CD14-positive monocyte (primary cell): ENCODE measurements at regions not wholly inside any gene's neighbourhood (a gene's known extent, or its start where the extent isn't known, plus 50 kb on each side); places are given as distances from the start of the nearest gene placed in this dataset.

Experiments used
- DNase-seq, 3 donors: peaks; one replicate each; pipeline ENCODE4 v3.0.0-alpha.2; 2011 to 2022
- H2AFZ ChIP-seq: 2 replicates; pipeline ENCODE4 v1.6.0; 2012; ENCODE audit warnings: mild to moderate bottlenecking, low read depth, low read length, inconsistent platforms; ENCODE audit not compliant: insufficient read depth, poor library complexity, severe bottlenecking
- H3K27ac ChIP-seq, 2 donors: 1 replicate in 1 of 2; 2 replicates in 1 of 2; pipeline ENCODE4 v1.5.1; 2012 to 2013; ENCODE audit warnings: low read length in 2 of 2, control low read depth in 1 of 2, inconsistent platforms in 1 of 2, low read depth in 1 of 2, mild to moderate bottlenecking in 1 of 2
- H3K27me3 ChIP-seq, 2 donors: one replicate each; pipeline versions ENCODE4 v1.6.0 to v1.6.1; 2011 to 2013; ENCODE audit warnings: low read length in 2 of 2; ENCODE audit not compliant: control insufficient read depth in 2 of 2, insufficient read depth in 2 of 2
- H3K36me3 ChIP-seq, 2 donors: replicated peaks in 1 of 2; 1 replicate in 1 of 2; 2 replicates in 1 of 2; pipeline versions ENCODE4 v1.5.1 to v1.6.1; 2012 to 2013; ENCODE audit warnings: low read length in 2 of 2, control low read depth in 1 of 2, inconsistent platforms in 1 of 2, mild to moderate bottlenecking in 1 of 2; ENCODE audit not compliant: insufficient read depth in 2 of 2, control insufficient read depth in 1 of 2
- H3K4me1 ChIP-seq, 2 donors: 1 replicate in 1 of 2; 2 replicates in 1 of 2; pipeline versions ENCODE4 v1.5.1 to v1.6.1; 2012 to 2013; ENCODE audit warnings: low read length in 2 of 2, control low read depth in 1 of 2, inconsistent platforms in 1 of 2, mild to moderate bottlenecking in 1 of 2, moderate library complexity in 1 of 2; ENCODE audit not compliant: insufficient read depth in 2 of 2, control insufficient read depth in 1 of 2
- H3K4me2 ChIP-seq: replicated peaks from 2 replicates; pipeline ENCODE3; 2012; ENCODE audit warnings: low read length, moderate library complexity, mild to moderate bottlenecking; ENCODE audit not compliant: poor library complexity, severe bottlenecking; ENCODE audit errors: extremely low read depth
- H3K4me3 ChIP-seq, 3 experiments: fragments of 200-600 bp in 1 of 3; sonication (generic) in 1 of 3; replicated peaks in 1 of 3; 1 replicate in 2 of 3; 2 replicates in 1 of 3; pipeline ENCODE4 v1.5.1; 2011 to 2013; ENCODE audit warnings: low read length in 3 of 3, mild to moderate bottlenecking in 3 of 3, control low read depth in 2 of 3, low read depth in 2 of 3, inconsistent platforms in 1 of 3, moderate library complexity in 1 of 3
- H3K79me2 ChIP-seq: 2 replicates; pipeline ENCODE4 v1.6.0; 2012; ENCODE audit warnings: mild to moderate bottlenecking, control low read depth, inconsistent platforms, low read length, moderate library complexity; ENCODE audit not compliant: insufficient read depth
- H3K9ac ChIP-seq: 2 replicates; pipeline ENCODE4 v1.6.0; 2017; ENCODE audit warnings: low read length, mild to moderate bottlenecking; ENCODE audit not compliant: insufficient read depth, poor library complexity, severe bottlenecking
- H3K9me3 ChIP-seq, 2 donors: replicated peaks in 1 of 2; 1 replicate in 1 of 2; 2 replicates in 1 of 2; pipeline versions ENCODE4 v1.5.1 to v1.6.1; 2012 to 2013; ENCODE audit warnings: low read length in 2 of 2, control low read depth in 1 of 2; ENCODE audit not compliant: control insufficient read depth in 1 of 2, insufficient read depth in 1 of 2
- H4K20me1 ChIP-seq: 2 replicates; pipeline ENCODE4 v1.6.0; 2012; ENCODE audit warnings: mild to moderate bottlenecking, low read length, control low read depth, moderate library complexity; ENCODE audit not compliant: insufficient read depth
- H3K27ac Mint-ChIP-seq, 7 donors: one replicate each; pipeline ENCODE4 v1.8.0; 2020; ENCODE audit warnings: mild to moderate bottlenecking in 7 of 7, mixed read lengths in 7 of 7, moderate library complexity in 6 of 7, inconsistent platforms in 2 of 7
- H3K27me3 Mint-ChIP-seq, 3 donors: one replicate each; pipeline ENCODE4 v1.8.0; 2021 to 2022; ENCODE audit warnings: low read depth in 3 of 3, mild to moderate bottlenecking in 3 of 3, mixed read lengths in 3 of 3, moderate library complexity in 3 of 3, inconsistent platforms in 1 of 3
- H3K36me3 Mint-ChIP-seq, 2 donors: one replicate each; pipeline ENCODE4 v1.8.0; 2020; ENCODE audit warnings: mixed read lengths in 2 of 2, inconsistent platforms in 1 of 2, mild to moderate bottlenecking in 1 of 2
- H3K4me1 Mint-ChIP-seq: one replicate; pipeline ENCODE4 v1.8.0; 2020; ENCODE audit warnings: mild to moderate bottlenecking, mixed read lengths
- H3K4me3 Mint-ChIP-seq, 2 donors: one replicate each; pipeline ENCODE4 v1.8.0; 2020; ENCODE audit warnings: mild to moderate bottlenecking in 2 of 2, mixed read lengths in 2 of 2, moderate library complexity in 1 of 2
- H3K9me3 Mint-ChIP-seq, 7 donors: one replicate each; pipeline ENCODE4 v1.8.0; 2020 to 2022; ENCODE audit warnings: mixed read lengths in 7 of 7, mild to moderate bottlenecking in 6 of 7, moderate library complexity in 6 of 7, inconsistent platforms in 2 of 7
- WGBS: methylation state at CpG from one replicate; pipeline ENCODE4 v1.1.5; 2013; ENCODE audit warnings: missing lambda C conversion rate; ENCODE audit not compliant: insufficient coverage; 5-methylcytosine and 5-hydroxymethylcytosine counted together
- intact Hi-C, 2 donors: fragments of 100-400 bp; cut with micrococcal nuclease; formaldehyde crosslinking; loops; one replicate each; pipeline versions ENCODE4 v1.15.0 to v1.15.1; 2023
- TF ChIP-seq, protein P1 (sequence below): fragments of 200-600 bp; IDR thresholded peaks from one replicate; pipeline ENCODE4 v1.8.0; 2022; ENCODE audit warnings: antibody characterized with exemption, mild to moderate bottlenecking

- Histone ChIP-seq H2AFZ (no peak overlapping the region), H3K4me3 (no peak overlapping the region), H3K4me1 (peaks cover 0 to 8% of the 10 kb centered on the region in 2 donors), H3K9ac (no peak overlapping the region), H3K36me3 (no peaks in the 10 kb centered on the region), H3K9me3 (no peaks in the 10 kb centered on the region), H3K79me2 (no peaks in the 10 kb centered on the region), H3K27me3 (peaks cover 0 to 24% of the 10 kb centered on the region in 2 donors), H4K20me1 (no peaks in the 10 kb centered on the region), H3K4me2 (no peak overlapping the region), H3K27ac (no peak overlapping the region)
- H3K9me3 Mint-ChIP-seq, result peaks cover 0 to 7% (median 0%) of the 10 kb centered on the region in 7 donors
- no peaks in the 10 kb centered on the region for H3K4me1 Mint-ChIP-seq
- peaks cover 0 to 32% (median 0%) of the 10 kb centered on the region in 3 donors for H3K27me3 Mint-ChIP-seq
- peaks cover 3 to 6% of the 10 kb centered on the region in 2 donors for H3K36me3 Mint-ChIP-seq
- DNase-seq, result no peak
- TF ChIP-seq, protein P1, sequence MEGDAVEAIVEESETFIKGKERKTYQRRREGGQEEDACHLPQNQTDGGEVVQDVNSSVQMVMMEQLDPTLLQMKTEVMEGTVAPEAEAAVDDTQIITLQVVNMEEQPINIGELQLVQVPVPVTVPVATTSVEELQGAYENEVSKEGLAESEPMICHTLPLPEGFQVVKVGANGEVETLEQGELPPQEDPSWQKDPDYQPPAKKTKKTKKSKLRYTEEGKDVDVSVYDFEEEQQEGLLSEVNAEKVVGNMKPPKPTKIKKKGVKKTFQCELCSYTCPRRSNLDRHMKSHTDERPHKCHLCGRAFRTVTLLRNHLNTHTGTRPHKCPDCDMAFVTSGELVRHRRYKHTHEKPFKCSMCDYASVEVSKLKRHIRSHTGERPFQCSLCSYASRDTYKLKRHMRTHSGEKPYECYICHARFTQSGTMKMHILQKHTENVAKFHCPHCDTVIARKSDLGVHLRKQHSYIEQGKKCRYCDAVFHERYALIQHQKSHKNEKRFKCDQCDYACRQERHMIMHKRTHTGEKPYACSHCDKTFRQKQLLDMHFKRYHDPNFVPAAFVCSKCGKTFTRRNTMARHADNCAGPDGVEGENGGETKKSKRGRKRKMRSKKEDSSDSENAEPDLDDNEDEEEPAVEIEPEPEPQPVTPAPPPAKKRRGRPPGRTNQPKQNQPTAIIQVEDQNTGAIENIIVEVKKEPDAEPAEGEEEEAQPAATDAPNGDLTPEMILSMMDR, result no peak
- intact Hi-C loops, result no loop called here
- H3K4me3 Mint-ChIP-seq, result no peak overlapping the region
- H3K27ac Mint-ChIP-seq, result no peak overlapping the region
- WGBS, result 98% methylated on average over 21 of the region's 44 CpGs
Measured at GRCh38 chrX:131795442-131796229, 227.5 kb upstream of the STK26 start.

- Mint-ChIP-seq H3K4me1 (no peaks in the 10 kb centered on the region), H3K27ac (no peak overlapping the region), H3K27me3 (peaks cover 0 to 32% (median 1%) of the 10 kb centered on the region in 3 donors), H3K9me3 (peaks cover 0 to 2% (median 0%) of the 10 kb centered on the region in 7 donors), H3K4me3 (no peak overlapping the region), H3K36me3 (no peaks in the 10 kb centered on the region)
- H3K4me1 ChIP-seq, result peaks cover 0 to 10% of the 10 kb centered on the region in 2 donors
- no peaks in the 10 kb centered on the region for H3K79me2 ChIP-seq
- H4K20me1 ChIP-seq, result no peaks in the 10 kb centered on the region
- H3K27ac ChIP-seq, result no peak overlapping the region
- intact Hi-C loops, result no loop called here
- H3K4me3 ChIP-seq, result no peak overlapping the region
- no peak overlapping the region for H2AFZ ChIP-seq
- H3K27me3 ChIP-seq, result peaks cover 0 to 20% of the 10 kb centered on the region in 2 donors
- DNase-seq, result no peak
- H3K4me2 ChIP-seq, result no peak overlapping the region
- no peaks in the 10 kb centered on the region for H3K9me3 ChIP-seq
- WGBS, result no CpG with 5 or more reads among the region's 1 CpG
- no peaks in the 10 kb centered on the region for H3K36me3 ChIP-seq
- no peak overlapping the region for H3K9ac ChIP-seq
- TF ChIP-seq, protein P1, result no peak
Measured at GRCh38 chrX:131801066-131801465, 222.0 kb upstream of the STK26 start.
